Lower leg skin (tissue), 4 donors: ENCODE measurements at regions not wholly inside any gene's neighbourhood (a gene's known extent, or its start where the extent isn't known, plus 50 kb on each side); places are given as distances from the start of the nearest gene placed in this dataset.

Source experiments
- DNase-seq, 2 donors: peaks; one replicate each; pipeline ENCODE4 v3.0.0-alpha.2; 2019; ENCODE audit warnings: low spot score in 2 of 2
- H3K4me3 ChIP-seq: fragments of 200-600 bp; sonication (generic); 2 replicates; pipeline ENCODE4 v1.5.1; 2017; ENCODE audit warnings: mild to moderate bottlenecking, low read depth; ENCODE audit not compliant: poor library complexity, severe bottlenecking
- CTCF ChIP-seq, 3 donors: fragments of 450-650 bp; IDR thresholded peaks; one replicate each; pipeline ENCODE4 v1.5.1; 2016; ENCODE audit warnings: antibody characterized with exemption in 3 of 3, mild to moderate bottlenecking in 3 of 3, moderate library complexity in 2 of 3
- POLR2A ChIP-seq, 2 donors: fragments of 450-650 bp; IDR thresholded peaks; one replicate each; pipeline ENCODE4 v1.6.1; 2016 to 2017; ENCODE audit warnings: antibody characterized with exemption in 2 of 2, mild to moderate bottlenecking in 1 of 2, moderate library complexity in 1 of 2
- WGBS, 2 donors: methylation state at CpG; one replicate each; pipeline ENCODE4 v1.1.5; 2018; 5-methylcytosine and 5-hydroxymethylcytosine counted together
- intact Hi-C: fragments of 100-400 bp; cut with DNase I; formaldehyde crosslinking; loops from one replicate; pipeline ENCODE4 v1.15.0; 2023; ENCODE audit warnings: low total_unique reads

- intact Hi-C loops: no loop called here
- DNase-seq: no peak
- WGBS, 2 donors: 64 to 65% methylated on average over 2 of the region's 2 CpGs
- TF ChIP-seq POLR2A (IDR thresholded peaks at IDR 0.05): no peak
- H3K4me3 ChIP-seq: no peak overlapping the region
These were observed 205.8 kb upstream of the CYRIA start for GRCh38 chr2:16871411-16871810.

- DNase-seq: no peak
- TF ChIP-seq POLR2A (IDR thresholded peaks at IDR 0.05): no peak
- TF ChIP-seq CTCF (IDR thresholded peaks at IDR 0.05): no peak
- 50 to 57% methylated on average over 5 of the region's 5 CpGs for WGBS, 2 donors
- intact Hi-C loops: no loop called here
- H3K4me3 ChIP-seq: no peak overlapping the region
These were observed 204.9 kb upstream of the CYRIA start for GRCh38 chr2:16870491-16871076.

- DNase-seq: no peak
- H3K4me3 ChIP-seq: no peak overlapping the region
- intact Hi-C loops: no loop called here
- 50 to 58% methylated on average over 4 of the region's 4 CpGs for WGBS, 2 donors
- TF ChIP-seq POLR2A (IDR thresholded peaks at IDR 0.05) (no peak), CTCF (IDR thresholded peaks at IDR 0.05) (no peak)
These were observed 204.1 kb upstream of the CYRIA start for GRCh38 chr2:16869711-16870110.

- H3K4me3 ChIP-seq: no peak overlapping the region
- TF ChIP-seq CTCF (IDR thresholded peaks at IDR 0.05) (no peak), POLR2A (IDR thresholded peaks at IDR 0.05) (no peak)
- intact Hi-C loops: no loop called here
- DNase-seq: no peak
- WGBS, 2 donors: 78 to 84% methylated on average over 6 of the region's 6 CpGs
These were observed 196.8 kb upstream of the CYRIA start for GRCh38 chr2:16862471-16862870.

- DNase-seq: no peak
- WGBS, 2 donors: 18 to 27% methylated on average over 2 of the region's 2 CpGs
- no peak overlapping the region for H3K4me3 ChIP-seq
- intact Hi-C loops: no loop called here
- TF ChIP-seq POLR2A (IDR thresholded peaks at IDR 0.05) (no peak), CTCF (IDR thresholded peaks at IDR 0.05) (no peak)
These were observed 195.9 kb upstream of the CYRIA start for GRCh38 chr2:16861530-16861929.

- intact Hi-C loops: no loop called here
- WGBS, 2 donors: 25 to 28% methylated on average over 1 of the region's 1 CpG
These were observed 195.5 kb upstream of the CYRIA start for GRCh38 chr2:16861111-16861510.

More at GRCh38 chr2:16861111-16861510, 195.5 kb upstream of the CYRIA start:
- no peak overlapping the region for H3K4me3 ChIP-seq
- TF ChIP-seq CTCF (IDR thresholded peaks at IDR 0.05) (no peak), POLR2A (IDR thresholded peaks at IDR 0.05) (no peak)
- DNase-seq: no peak
